NB4 (cell line): ENCODE measurements at regions not wholly inside any gene's neighbourhood (a gene's known extent, or its start where the extent isn't known, plus 50 kb on each side); places are given as distances from the start of the nearest gene placed in this dataset.

Source experiments
- DNase-seq: peaks from one replicate; pipeline ENCODE4 v3.0.0; 2010; ENCODE audit warnings: low read depth
- H3K4me3 ChIP-seq: one replicate; pipeline ENCODE4 v1.5.1; 2011; ENCODE audit warnings: mild to moderate bottlenecking, low read depth, low read length, moderate library complexity
- CTCF ChIP-seq: IDR thresholded peaks from one replicate; pipeline ENCODE4 v1.5.1; 2012; ENCODE audit warnings: low read depth, low read length
- MYC ChIP-seq: IDR thresholded peaks from 2 replicates; pipeline ENCODE4 v1.6.1; 2011; ENCODE audit warnings: low read depth, low read length
- POLR2A ChIP-seq: IDR thresholded peaks from 2 replicates; pipeline ENCODE4 v1.6.1; 2011; ENCODE audit warnings: mild to moderate bottlenecking; ENCODE audit not compliant: insufficient read length; ENCODE audit errors: extremely low read depth
- TF ChIP-seq, protein P1 (sequence below): IDR thresholded peaks from 2 replicates; pipeline ENCODE4 v1.6.1; 2011; ENCODE audit warnings: low read depth, low read length

GRCh38 chr10:8956400-8956799, 901.9 kb downstream of the GATA3 start:
- TF ChIP-seq, protein P1, sequence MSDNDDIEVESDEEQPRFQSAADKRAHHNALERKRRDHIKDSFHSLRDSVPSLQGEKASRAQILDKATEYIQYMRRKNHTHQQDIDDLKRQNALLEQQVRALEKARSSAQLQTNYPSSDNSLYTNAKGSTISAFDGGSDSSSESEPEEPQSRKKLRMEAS, result no peak
- TF ChIP-seq CTCF (no peak), POLR2A (no peak), MYC (no peak)
- no peak for DNase-seq
- no peak overlapping the region for H3K4me3 ChIP-seq

GRCh38 chr10:8962249-8962648, 907.8 kb downstream of the GATA3 start:
- H3K4me3 ChIP-seq, result no peak overlapping the region
- TF ChIP-seq, protein P1, result no peak
- no peak for TF ChIP-seq CTCF
- no peak for TF ChIP-seq MYC
- TF ChIP-seq POLR2A, result no peak
- DNase-seq, result no peak

DNA sequence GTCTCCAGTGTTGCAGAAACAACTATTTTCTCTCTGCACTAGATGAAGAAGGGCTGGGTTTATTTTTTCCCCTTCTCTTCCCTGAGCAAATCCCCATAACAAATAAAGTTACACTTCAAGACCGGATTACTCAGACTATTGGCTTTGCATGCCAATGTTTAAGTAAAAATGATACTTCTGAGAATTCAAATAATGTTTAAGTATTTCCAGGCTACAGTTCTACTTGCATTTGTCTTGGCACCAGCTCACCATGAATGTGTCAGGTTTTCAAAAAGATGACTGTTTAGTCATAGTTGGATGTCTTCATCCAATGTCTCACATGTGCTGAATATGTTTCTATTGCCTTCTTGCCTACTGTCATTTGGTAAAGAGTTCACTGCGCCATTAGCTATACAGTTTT, 912.6 kb downstream of the GATA3 start:
- TF ChIP-seq, protein P1, result no peak
- TF ChIP-seq POLR2A (no peak), CTCF (no peak), MYC (no peak)
- H3K4me3 ChIP-seq, result no peak overlapping the region
- DNase-seq, result no peak

DNA sequence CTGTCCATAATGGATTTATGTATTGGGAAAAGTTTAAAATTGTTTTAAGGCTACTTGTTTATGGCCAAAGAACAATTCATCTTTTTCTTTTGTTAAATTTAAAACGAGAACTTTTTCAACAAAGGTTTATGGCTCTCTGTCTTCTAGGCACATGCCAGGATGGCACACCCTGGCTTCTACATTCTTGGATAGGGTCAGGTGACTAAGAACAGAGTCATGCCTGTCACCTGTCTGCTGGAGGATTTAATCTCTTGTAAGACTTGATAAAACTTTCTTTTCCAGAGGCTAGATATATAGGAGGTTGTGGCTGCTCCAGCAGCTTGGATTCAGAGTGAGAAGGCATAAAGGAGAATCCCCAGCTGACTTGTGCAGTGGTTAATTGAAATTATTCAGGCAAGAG, 915.4 kb downstream of the GATA3 start:
- TF ChIP-seq POLR2A (no peak), CTCF (no peak), MYC (no peak)
- TF ChIP-seq, protein P1, result no peak
- DNase-seq, result no peak
- no peak overlapping the region for H3K4me3 ChIP-seq

DNA sequence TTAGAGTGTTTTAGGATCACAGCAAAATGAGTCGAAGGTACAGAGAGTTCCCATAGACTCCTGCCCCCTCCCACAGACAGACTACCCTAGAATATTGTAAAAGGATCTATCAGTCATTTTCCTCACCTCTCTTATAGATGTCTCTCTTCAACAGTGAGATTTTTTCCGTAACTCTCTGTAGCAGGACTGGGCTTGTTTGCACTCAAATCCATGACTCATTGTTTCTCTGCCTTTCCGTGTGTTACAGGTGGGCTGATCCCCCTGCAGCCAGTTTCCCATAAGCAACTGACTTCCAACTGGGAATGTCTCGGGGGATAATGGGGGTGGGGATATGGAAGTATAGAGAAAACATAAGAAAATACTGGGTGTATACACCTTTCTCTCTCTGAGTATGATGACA, 921.0 kb downstream of the GATA3 start:
- no peak for DNase-seq

More for the DNA sequence above, 921.0 kb downstream of the GATA3 start:
- H3K4me3 ChIP-seq, result no peak overlapping the region
- TF ChIP-seq, protein P1, result no peak
- TF ChIP-seq CTCF (no peak), MYC (no peak), POLR2A (no peak)
